CD8-positive, alpha-beta memory T cell (primary cell): ENCODE measurements at regions not wholly inside any gene's neighbourhood (a gene's known extent, or its start where the extent isn't known, plus 50 kb on each side); places are given as distances from the start of the nearest gene placed in this dataset.

Experiments used
- CTCF ChIA-PET: fragments of 350-600 bp; sonication (Branson Sonifier 250); formaldehyde crosslinking; loops from one replicate; lab custom pipeline; 2021; ENCODE audit warnings: antibody characterized with exemption; lab: Charles Lee
- POLR2A ChIA-PET: fragments of 350-600 bp; sonication (Branson Sonifier 250); formaldehyde crosslinking; loops from one replicate; lab custom pipeline; 2021; ENCODE audit warnings: antibody characterized with exemption; lab: Charles Lee
- DNase-seq, 5 donors: peaks; one replicate each; pipeline versions ENCODE4 v3.0.0 to v3.0.0-alpha.2; 2020 to 2022; ENCODE audit warnings: mixed read lengths in 1 of 5
- H3K27ac ChIP-seq: one replicate; pipeline ENCODE4 v1.7.0; 2013; ENCODE audit warnings: low read depth, mild to moderate bottlenecking, low read length, moderate library complexity
- H3K27me3 ChIP-seq: 2 replicates; pipeline ENCODE4 v1.7.0; 2013; ENCODE audit warnings: low read length, mild to moderate bottlenecking; ENCODE audit not compliant: insufficient read depth, poor library complexity, severe bottlenecking
- H3K36me3 ChIP-seq: 2 replicates; pipeline ENCODE4 v1.7.0; 2013; ENCODE audit warnings: mild to moderate bottlenecking, low read length, moderate library complexity; ENCODE audit not compliant: insufficient read depth
- H3K4me1 ChIP-seq: 2 replicates; pipeline ENCODE4 v1.7.0; 2013; ENCODE audit warnings: mild to moderate bottlenecking, low read length, moderate library complexity; ENCODE audit not compliant: insufficient read depth
- H3K4me3 ChIP-seq: 2 replicates; pipeline ENCODE4 v1.7.0; 2013; ENCODE audit warnings: mild to moderate bottlenecking, low read length
- H3K9me3 ChIP-seq: 2 replicates; pipeline ENCODE4 v1.7.0; 2013; ENCODE audit warnings: mild to moderate bottlenecking, low read length
- H3K27ac Mint-ChIP-seq, 8 donors: one replicate each; pipeline ENCODE4 v1.8.0; 2020 to 2021; ENCODE audit warnings: mixed read lengths in 8 of 8, mild to moderate bottlenecking in 6 of 8, inconsistent platforms in 3 of 8, moderate library complexity in 3 of 8
- H3K27me3 Mint-ChIP-seq, 2 donors: one replicate each; pipeline ENCODE4 v1.8.0; 2020 to 2021; ENCODE audit warnings: mixed read lengths in 2 of 2, mild to moderate bottlenecking in 1 of 2, moderate library complexity in 1 of 2
- H3K36me3 Mint-ChIP-seq, 3 donors: one replicate each; pipeline ENCODE4 v1.8.0; 2020 to 2021; ENCODE audit warnings: mixed read lengths in 3 of 3, inconsistent platforms in 1 of 3, mild to moderate bottlenecking in 1 of 3
- H3K4me1 Mint-ChIP-seq, 3 donors: one replicate each; pipeline ENCODE4 v1.8.0; 2020 to 2021; ENCODE audit warnings: mixed read lengths in 3 of 3, inconsistent platforms in 1 of 3, mild to moderate bottlenecking in 1 of 3
- H3K4me3 Mint-ChIP-seq, 7 donors: one replicate each; pipeline ENCODE4 v1.8.0; 2020 to 2021; ENCODE audit warnings: mixed read lengths in 7 of 7, mild to moderate bottlenecking in 6 of 7, moderate library complexity in 4 of 7, inconsistent platforms in 2 of 7
- H3K9me3 Mint-ChIP-seq, 5 donors: one replicate each; pipeline ENCODE4 v1.8.0; 2020 to 2022; ENCODE audit warnings: mixed read lengths in 5 of 5, mild to moderate bottlenecking in 3 of 5, moderate library complexity in 2 of 5, inconsistent platforms in 1 of 5

DNA sequence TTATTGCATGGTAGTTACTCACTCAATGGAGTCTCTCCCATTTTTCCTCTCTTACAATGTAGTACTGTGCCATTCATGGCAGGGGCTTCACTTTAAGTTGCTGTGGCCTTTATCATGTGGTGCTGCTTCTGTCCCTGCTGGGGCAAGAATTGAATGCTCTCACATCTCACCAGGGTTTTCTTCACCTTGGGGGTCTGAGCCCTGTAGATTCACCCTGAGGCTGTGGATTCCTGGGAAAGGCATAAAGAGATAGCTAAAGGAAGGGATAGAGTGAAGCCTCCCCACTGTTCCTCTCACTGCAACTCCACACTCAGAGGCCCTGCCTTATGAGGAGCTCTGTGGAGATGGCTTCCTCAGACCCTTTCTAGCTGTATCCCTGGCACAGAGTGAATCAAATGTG is 178.5 kb upstream of the GOT2 start:
- Histone ChIP-seq H3K9me3 (no peaks in the 10 kb centered on the region), H3K27me3 (no peaks in the 10 kb centered on the region), H3K4me3 (no peak overlapping the region), H3K4me1 (no peaks in the 10 kb centered on the region), H3K27ac (no peak overlapping the region), H3K36me3 (no peaks in the 10 kb centered on the region)
- H3K27me3 Mint-ChIP-seq: peaks cover 0 to 4% of the 10 kb centered on the region in 2 donors
- CTCF ChIA-PET: no interaction called here
- DNase-seq: no peak
- no peaks in the 10 kb centered on the region for H3K4me1 Mint-ChIP-seq
- POLR2A ChIA-PET: no interaction called here
- H3K36me3 Mint-ChIP-seq: no peaks in the 10 kb centered on the region
- H3K4me3 Mint-ChIP-seq: no peak overlapping the region
- peaks cover 4 to 10% (median 6%) of the 10 kb centered on the region in 5 donors for H3K9me3 Mint-ChIP-seq
- H3K27ac Mint-ChIP-seq: no peak overlapping the region

DNA sequence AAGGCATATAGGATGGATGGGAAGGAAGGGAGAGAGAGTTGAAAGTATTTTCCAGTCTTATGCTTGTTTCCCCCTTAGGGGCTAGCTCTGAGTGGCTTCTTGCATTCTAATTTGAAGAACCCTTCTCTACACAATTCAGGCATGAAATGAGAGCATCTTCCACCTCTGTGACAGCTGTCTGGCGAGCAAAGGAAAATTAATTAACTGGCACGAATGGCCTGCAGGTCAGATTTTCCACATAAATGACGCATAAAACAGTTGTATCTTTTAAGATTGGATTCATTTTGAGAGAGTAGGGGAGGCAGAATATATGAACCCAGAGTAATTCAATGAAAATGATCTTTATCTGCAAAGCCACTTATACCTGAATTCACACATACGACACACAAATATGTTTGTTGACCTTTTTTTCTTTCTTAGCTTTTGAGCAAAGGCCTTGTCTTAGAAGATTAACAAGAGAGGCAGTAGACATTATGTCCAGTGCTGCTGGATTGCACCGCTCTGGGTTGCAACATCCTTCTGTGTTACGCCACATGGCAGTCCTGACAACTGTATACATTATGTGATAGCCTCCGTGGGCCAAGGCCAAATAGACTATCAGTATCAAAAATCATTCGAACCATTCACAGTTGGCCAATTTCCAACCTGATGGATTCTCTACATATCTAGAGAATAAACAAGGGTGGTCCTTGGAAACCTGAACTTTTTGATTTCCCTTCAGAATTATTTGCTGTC is 173.0 kb upstream of the GOT2 start:
- no peaks in the 10 kb centered on the region for H3K4me1 ChIP-seq
- Mint-ChIP-seq H3K9me3 (peaks cover 0 to 6% (median 0%) of the 10 kb centered on the region in 5 donors), H3K4me1 (no peaks in the 10 kb centered on the region), H3K36me3 (no peaks in the 10 kb centered on the region), H3K27ac (no peak overlapping the region), H3K4me3 (no peak overlapping the region), H3K27me3 (no peaks in the 10 kb centered on the region)
- ChIA-PET CTCF (no interaction called here), POLR2A (no interaction called here)
- no peak overlapping the region for H3K27ac ChIP-seq
- H3K27me3 ChIP-seq: no peaks in the 10 kb centered on the region
- no peaks in the 10 kb centered on the region for H3K36me3 ChIP-seq
- no peaks in the 10 kb centered on the region for H3K9me3 ChIP-seq
- H3K4me3 ChIP-seq: no peak overlapping the region
- no peak for DNase-seq

DNA sequence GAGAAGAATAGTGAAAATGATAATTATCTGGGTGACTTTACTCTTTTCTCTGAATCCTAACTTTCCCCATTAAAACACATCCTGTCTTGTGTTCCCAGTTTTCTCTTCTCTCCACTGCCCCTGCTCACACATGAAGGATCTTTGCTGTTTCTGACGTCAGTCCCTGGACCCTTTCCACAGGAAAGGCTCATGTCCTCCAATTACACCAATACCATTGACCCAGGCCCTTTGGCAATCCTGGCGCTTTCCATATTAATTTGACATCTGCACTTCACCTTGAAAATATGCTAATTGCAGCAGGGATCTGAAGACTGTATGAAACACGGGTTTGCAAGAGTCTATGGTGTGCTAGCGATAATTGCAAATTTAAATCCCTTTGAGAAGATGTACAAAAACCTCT is 170.2 kb upstream of the GOT2 start:
- Mint-ChIP-seq H3K9me3 (peaks cover 0 to 7% (median 2%) of the 10 kb centered on the region in 5 donors), H3K36me3 (no peaks in the 10 kb centered on the region), H3K4me3 (no peak overlapping the region), H3K27ac (no peak overlapping the region), H3K4me1 (no peaks in the 10 kb centered on the region), H3K27me3 (no peaks in the 10 kb centered on the region)
- Histone ChIP-seq H3K4me3 (no peak overlapping the region), H3K36me3 (no peaks in the 10 kb centered on the region), H3K9me3 (no peaks in the 10 kb centered on the region), H3K27ac (no peak overlapping the region), H3K27me3 (no peaks in the 10 kb centered on the region), H3K4me1 (no peaks in the 10 kb centered on the region)
- ChIA-PET CTCF (no interaction called here), POLR2A (no interaction called here)
- DNase-seq: no peak

DNA sequence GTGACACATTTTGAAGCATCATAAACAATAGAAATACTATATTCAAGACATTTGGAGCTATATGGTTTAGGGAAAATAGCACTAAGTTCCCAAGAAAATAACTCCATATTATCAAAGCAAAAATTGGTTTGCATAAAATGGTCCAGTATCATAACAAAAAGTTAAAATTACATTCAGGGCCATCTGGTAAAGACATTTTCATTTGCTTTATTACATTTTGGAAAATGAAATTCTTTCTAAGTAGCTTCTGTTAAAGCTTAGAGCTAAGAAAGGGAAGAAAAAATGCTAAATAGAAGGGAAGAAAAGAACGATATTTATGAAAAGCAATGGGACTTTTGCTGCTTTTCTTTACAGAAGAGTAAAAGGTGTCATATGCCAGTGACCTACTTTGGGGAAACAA is 155.4 kb upstream of the GOT2 start:
- peaks cover 0 to 8% (median 3%) of the 10 kb centered on the region in 5 donors for H3K9me3 Mint-ChIP-seq
- no peak for DNase-seq
- H3K27ac Mint-ChIP-seq: no peak overlapping the region
- no peaks in the 10 kb centered on the region for H3K9me3 ChIP-seq
- peaks cover 0 to 3% (median 0%) of the 10 kb centered on the region in 3 donors for H3K36me3 Mint-ChIP-seq
- no peak overlapping the region for H3K4me3 Mint-ChIP-seq
- no peaks in the 10 kb centered on the region for H3K4me1 Mint-ChIP-seq
- no peaks in the 10 kb centered on the region for H3K36me3 ChIP-seq
- H3K27me3 ChIP-seq: no peaks in the 10 kb centered on the region
- H3K27me3 Mint-ChIP-seq: peaks cover 0 to 2% of the 10 kb centered on the region in 2 donors
- no peaks in the 10 kb centered on the region for H3K4me1 ChIP-seq
- CTCF ChIA-PET: no interaction called here
- POLR2A ChIA-PET: no interaction called here
- H3K4me3 ChIP-seq: no peak overlapping the region
- H3K27ac ChIP-seq: no peak overlapping the region

DNA sequence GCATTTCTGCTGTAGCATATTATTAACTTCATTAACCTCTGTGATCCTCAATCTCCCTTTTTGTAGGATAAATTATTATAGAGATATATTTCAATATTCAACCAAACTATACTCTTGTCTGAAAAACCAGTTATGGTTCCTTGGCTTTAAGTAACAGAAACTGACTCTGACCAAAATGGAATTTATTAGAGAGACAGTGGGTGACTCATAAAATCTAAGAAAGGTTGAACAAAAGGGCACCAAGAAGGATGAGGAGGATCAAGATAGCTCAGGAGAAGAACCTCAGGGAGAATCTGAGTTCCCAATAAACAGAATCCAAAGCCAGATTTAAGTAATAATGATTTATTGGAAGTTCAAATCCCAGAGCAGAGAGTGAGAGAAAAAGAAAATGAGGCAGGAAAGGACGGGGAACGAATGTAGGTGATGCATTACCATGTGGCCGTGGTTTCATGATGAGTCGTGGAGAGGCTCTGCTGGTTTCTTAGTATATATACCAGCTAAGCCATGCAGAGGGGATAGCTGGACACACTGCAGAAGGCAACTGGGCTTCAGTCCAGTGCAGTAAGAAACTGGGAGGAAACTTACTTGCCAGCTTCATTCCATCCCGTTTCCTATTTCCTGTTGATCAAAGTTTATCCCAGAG is 151.5 kb upstream of the GOT2 start:
- H3K27ac Mint-ChIP-seq: no peak overlapping the region
- peaks cover 0 to 5% of the 10 kb centered on the region in 2 donors for H3K27me3 Mint-ChIP-seq
- no peaks in the 10 kb centered on the region for H3K4me1 Mint-ChIP-seq
- H3K27me3 ChIP-seq: no peaks in the 10 kb centered on the region
- no peaks in the 10 kb centered on the region for H3K36me3 Mint-ChIP-seq
- H3K4me3 ChIP-seq: no peak overlapping the region
- H3K9me3 ChIP-seq: no peaks in the 10 kb centered on the region
- peaks cover 0 to 3% (median 1%) of the 10 kb centered on the region in 5 donors for H3K9me3 Mint-ChIP-seq
- no peaks in the 10 kb centered on the region for H3K36me3 ChIP-seq
- no peak overlapping the region for H3K27ac ChIP-seq
- CTCF ChIA-PET: no interaction called here
- H3K4me3 Mint-ChIP-seq: no peak overlapping the region
- POLR2A ChIA-PET: no interaction called here
- DNase-seq: no peak
- H3K4me1 ChIP-seq: no peaks in the 10 kb centered on the region

DNA sequence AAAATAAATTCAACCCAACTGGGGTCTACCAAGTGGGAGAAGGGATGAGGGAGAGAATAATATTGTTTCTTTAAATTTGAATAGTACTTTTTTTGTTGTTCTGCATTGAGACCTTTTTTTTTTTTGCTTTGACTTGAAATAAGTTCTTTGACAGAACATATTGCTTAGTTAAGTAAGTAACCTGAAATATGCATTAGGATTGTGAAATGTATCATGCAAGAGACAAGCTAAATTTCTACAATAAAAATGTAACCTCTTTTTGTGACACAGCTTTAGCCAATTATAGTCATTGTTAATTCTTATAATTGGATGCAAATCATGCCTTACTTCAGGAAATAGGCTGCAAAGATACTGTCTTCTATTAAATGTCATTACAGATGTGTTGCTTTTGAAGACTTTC is 150.0 kb upstream of the GOT2 start:
- Mint-ChIP-seq H3K27me3 (peaks cover 0 to 6% of the 10 kb centered on the region in 2 donors), H3K4me3 (no peak overlapping the region), H3K9me3 (peaks cover 0 to 7% (median 4%) of the 10 kb centered on the region in 5 donors), H3K36me3 (no peaks in the 10 kb centered on the region), H3K4me1 (no peaks in the 10 kb centered on the region), H3K27ac (no peak overlapping the region)
- H3K36me3 ChIP-seq: no peaks in the 10 kb centered on the region
- no peaks in the 10 kb centered on the region for H3K27me3 ChIP-seq
- POLR2A ChIA-PET: no interaction called here
- no peak overlapping the region for H3K4me3 ChIP-seq
- CTCF ChIA-PET: no interaction called here
- no peaks in the 10 kb centered on the region for H3K9me3 ChIP-seq
- H3K4me1 ChIP-seq: no peaks in the 10 kb centered on the region
- H3K27ac ChIP-seq: no peak overlapping the region
- no peak for DNase-seq

DNA sequence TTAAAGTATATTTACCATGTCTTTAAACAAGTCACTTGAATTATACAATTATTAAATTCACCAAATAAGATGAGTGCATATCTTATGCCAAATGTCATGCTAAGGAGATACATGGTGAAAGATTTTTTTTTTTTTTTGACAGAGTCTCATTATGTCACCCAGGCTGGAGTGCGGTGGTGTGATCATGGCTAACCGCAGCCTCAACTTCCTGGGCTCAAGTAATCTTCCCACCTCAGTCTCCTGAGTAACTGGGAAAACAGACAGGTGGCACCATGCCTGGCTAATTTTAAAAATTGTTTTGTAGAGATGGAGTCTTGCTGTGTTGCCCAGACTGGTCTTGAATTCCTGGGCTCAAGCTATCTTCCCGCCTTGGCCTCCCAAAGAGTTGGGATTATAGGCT is 149.0 kb upstream of the GOT2 start:
- ChIA-PET CTCF (no interaction called here), POLR2A (no interaction called here)
- H3K27me3 Mint-ChIP-seq: peaks cover 0 to 6% of the 10 kb centered on the region in 2 donors
- H3K27ac ChIP-seq: no peak overlapping the region
- H3K36me3 Mint-ChIP-seq: no peaks in the 10 kb centered on the region
- H3K4me1 ChIP-seq: no peaks in the 10 kb centered on the region
- peaks cover 0 to 7% (median 4%) of the 10 kb centered on the region in 5 donors for H3K9me3 Mint-ChIP-seq
- no peak overlapping the region for H3K27ac Mint-ChIP-seq
- H3K36me3 ChIP-seq: no peaks in the 10 kb centered on the region
- H3K27me3 ChIP-seq: no peaks in the 10 kb centered on the region
- H3K4me1 Mint-ChIP-seq: no peaks in the 10 kb centered on the region
- H3K4me3 ChIP-seq: no peak overlapping the region
- no peak overlapping the region for H3K4me3 Mint-ChIP-seq
- H3K9me3 ChIP-seq: no peaks in the 10 kb centered on the region
- no peak for DNase-seq

DNA sequence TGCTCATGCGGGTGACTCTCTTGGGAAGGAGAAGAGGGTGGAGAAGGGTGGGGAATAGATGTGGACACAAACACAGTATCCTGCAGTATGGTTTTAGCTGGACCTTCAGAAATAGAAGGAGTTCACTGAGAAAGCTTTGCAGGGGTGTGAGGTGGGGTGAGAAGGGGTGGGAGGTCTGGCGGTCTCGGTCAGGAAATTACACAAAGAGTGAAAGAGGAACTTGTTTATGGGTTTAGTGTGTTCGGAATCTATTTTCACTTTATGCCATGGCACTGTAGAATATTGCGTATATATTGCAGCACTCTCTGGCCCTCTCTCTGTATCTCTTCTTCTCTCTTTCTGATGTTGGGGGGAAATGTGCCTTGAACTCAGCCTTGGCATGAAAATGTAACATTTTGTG is 148.2 kb upstream of the GOT2 start:
- no peak for DNase-seq
- no peak overlapping the region for H3K27ac ChIP-seq
- ChIA-PET POLR2A (no interaction called here), CTCF (no interaction called here)
- no peaks in the 10 kb centered on the region for H3K4me1 ChIP-seq
- no peak overlapping the region for H3K4me3 Mint-ChIP-seq
- H3K27me3 ChIP-seq: no peaks in the 10 kb centered on the region
- H3K4me3 ChIP-seq: no peak overlapping the region
- H3K36me3 ChIP-seq: no peaks in the 10 kb centered on the region
- H3K9me3 ChIP-seq: no peaks in the 10 kb centered on the region
- no peaks in the 10 kb centered on the region for H3K4me1 Mint-ChIP-seq
- no peaks in the 10 kb centered on the region for H3K36me3 Mint-ChIP-seq
- peaks cover 0 to 8% (median 4%) of the 10 kb centered on the region in 5 donors for H3K9me3 Mint-ChIP-seq
- peaks cover 0 to 6% of the 10 kb centered on the region in 2 donors for H3K27me3 Mint-ChIP-seq
- H3K27ac Mint-ChIP-seq: no peak overlapping the region
